Femur (tissue), 1 donor: ENCODE measurements at regions not wholly inside any gene's neighbourhood (a gene's known extent, or its start where the extent isn't known, plus 50 kb on each side); places are given as distances from the start of the nearest gene placed in this dataset.

Experiments used
- DNase-seq: peaks from one replicate; pipeline ENCODE4 v3.0.0-alpha.2; 2017

- DNase-seq, result peak; percentile 59
Measured at GRCh38 chr14:61894452-61895077, 132.3 kb downstream of the SNAPC1 start.

- no peak for DNase-seq
Measured at GRCh38 chr14:61897300-61897699, 135.1 kb downstream of the SNAPC1 start.

DNA sequence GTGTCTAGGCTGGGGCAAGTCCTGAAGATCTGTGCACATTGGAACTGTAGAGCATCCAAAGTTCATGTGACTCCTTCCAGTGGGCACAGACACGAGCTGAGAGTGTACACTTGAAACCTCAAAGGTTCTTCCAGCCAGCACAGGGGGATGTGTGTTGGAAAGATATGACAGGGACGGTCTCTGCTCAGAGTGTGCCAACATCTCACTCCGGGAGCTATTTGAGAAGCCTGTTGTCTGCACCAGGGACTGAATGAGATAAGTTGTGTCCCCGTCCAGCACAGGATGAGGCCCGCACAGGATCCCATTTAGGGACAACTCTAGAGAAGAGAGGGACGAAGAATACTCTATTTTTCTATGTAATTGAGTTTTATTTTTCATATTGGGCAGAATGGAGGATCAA, 136.3 kb downstream of the SNAPC1 start:
- DNase-seq, result no peak

- no peak for DNase-seq
Measured at GRCh38 chr14:61899497-61899896, 137.3 kb downstream of the SNAPC1 start.

GRCh38 chr14:61904946-61905345, 142.7 kb downstream of the SNAPC1 start:
- no peak for DNase-seq

DNA sequence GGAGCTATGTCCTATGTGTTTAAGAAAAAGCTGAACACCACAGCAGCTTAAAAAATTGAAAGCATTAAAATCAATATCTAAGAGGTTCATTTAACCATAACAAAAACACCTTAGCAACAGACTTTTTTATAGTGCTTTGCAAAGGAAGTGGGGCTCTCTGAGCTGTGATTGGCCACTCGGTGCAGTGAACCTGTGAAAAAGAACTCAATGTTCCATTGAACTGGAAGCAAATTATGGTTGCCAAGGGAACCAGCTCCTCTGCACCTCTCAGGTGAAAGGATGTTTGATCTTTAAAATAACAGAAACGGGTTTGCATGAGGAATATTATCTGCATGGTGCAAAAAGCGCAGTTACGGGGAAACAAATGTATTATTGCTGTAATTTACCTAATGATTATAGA, 149.4 kb downstream of the SNAPC1 start:
- no peak for DNase-seq

- no peak for DNase-seq
Measured at GRCh38 chr14:61918998-61919397, 156.8 kb downstream of the SNAPC1 start.

DNA sequence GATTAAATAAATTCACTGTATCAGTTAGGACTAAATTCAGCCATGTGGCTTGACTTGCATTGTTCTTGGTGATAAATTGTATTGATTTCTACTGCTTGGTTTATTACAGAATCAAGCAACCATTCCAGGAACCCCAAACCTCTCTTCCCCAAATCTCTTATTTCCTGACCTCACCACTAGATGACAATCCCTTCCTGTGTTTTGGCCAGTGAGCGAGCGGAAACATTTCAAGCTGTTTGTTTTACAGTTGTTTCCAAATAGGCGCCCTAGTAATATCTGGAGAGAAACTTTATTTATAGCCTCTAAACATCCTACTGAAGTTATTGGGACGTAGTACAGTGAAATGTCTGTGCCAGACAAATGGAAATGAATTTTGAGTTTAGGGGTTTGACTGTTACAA, 161.1 kb downstream of the SNAPC1 start:
- DNase-seq, result peak; percentile 40

- DNase-seq, result no peak
Measured at GRCh38 chr14:61925043-61925442, 162.8 kb downstream of the SNAPC1 start.

DNA sequence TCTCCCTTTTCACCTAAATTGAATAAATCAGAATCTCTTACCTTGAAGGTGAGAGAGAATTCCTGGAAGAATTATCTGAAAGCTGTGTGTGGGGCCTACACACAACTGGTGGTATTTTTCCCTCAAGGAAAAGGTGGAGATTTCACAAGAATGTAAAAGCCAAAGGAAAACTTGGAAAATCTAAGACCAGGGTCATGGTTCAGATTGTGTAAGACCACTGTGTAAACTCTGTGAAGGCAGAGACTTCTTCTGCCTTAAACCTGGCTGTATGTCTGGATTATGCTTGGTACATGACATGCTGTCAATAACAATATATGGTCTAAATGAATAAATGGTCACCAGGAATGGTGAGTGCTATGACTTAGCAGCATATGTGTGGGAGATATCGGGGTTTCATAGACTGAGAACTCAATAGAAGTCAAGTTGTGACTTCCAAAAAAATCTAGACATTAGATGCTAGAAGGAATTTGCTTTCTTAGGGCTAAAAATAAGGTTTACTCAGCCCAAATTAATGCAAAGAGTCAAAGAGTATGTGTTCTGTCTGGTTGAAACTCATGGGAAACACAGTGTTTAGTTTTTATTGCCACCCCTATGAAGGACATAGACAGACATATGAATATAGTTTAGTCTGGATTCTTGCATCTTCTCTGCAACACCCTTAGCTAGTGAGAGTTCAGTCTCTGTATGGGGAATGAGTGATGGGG, 163.7 kb downstream of the SNAPC1 start:
- no peak for DNase-seq

DNA sequence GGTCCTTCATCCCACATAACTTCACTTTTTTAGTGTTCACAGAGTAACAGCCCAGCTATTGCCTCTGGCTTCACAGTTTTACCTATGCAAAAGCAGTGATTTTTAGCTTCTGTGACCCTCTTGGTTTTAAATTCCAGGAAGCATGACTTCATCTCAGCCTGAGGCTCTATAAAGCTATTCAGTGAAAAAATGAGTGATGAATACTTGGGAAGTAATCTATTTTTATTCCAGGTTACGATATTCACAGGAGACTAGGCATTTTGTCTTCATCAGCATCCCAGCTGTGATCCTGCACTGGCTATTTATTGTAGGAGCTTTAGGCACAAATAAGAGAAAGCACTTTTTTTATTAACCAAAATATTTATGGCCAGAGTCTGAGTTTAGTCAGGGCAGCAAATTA, 164.8 kb downstream of the SNAPC1 start:
- no peak for DNase-seq

GRCh38 chr14:61927520-61927919, 165.3 kb downstream of the SNAPC1 start:
- DNase-seq, result no peak

DNA sequence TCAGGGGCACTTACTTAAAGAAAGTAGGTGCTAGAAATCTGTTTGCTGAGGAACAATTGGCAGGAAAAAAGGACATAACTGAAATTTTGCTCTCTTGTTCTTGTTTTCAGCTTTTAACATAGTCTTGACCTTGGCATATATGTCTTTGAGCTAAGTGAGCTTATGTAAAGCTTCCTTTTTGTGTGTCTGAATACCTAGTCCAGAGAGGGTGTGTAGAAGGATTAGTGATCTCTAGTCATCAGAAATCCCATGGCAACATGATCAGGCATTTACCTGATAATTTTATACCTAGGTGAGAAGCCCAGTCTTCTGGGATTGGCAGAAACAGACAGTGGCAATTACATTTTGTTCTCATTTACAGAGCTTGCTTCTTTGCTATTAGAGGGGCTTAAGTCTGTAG, 166.1 kb downstream of the SNAPC1 start:
- DNase-seq, result no peak

GRCh38 chr14:61928701-61929100, 166.5 kb downstream of the SNAPC1 start:
- no peak for DNase-seq

GRCh38 chr14:61929651-61930050, 167.4 kb downstream of the SNAPC1 start:
- DNase-seq, result no peak

DNA sequence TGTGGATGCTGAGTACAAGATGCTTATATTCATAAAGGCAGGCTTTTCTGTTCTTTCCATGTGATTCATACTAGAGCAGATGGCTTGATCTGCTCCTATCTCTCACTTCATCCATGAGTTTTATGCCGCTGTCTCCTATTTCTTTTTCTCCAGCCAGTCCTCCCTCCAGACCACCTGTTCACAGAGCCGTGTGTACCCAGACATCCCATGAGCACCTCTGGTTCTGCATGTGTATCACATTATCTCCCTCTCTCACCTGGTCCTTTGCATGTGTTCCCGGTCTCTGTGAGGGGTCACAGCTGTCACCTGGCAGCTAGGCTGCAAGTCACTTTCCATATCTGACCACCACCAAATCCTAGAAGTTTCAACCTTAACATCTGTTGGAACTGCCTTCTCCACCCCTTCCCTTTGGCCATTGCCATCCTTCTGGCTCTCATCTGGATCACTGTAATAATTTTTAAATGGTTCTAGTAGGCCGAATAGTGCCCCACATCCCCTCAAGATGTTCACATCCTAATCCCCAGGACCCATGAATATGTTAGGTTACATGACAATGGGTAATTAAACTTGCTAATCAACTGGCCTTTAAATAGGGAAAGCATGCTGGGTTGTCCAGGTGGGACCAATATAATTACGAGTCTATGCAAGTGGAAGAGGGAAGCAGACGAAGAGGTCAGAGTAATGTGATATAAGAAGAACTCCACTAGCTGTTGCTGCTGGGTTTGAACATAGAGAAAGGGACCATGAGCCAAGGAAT, 168.1 kb downstream of the SNAPC1 start:
- DNase-seq, result no peak

DNA sequence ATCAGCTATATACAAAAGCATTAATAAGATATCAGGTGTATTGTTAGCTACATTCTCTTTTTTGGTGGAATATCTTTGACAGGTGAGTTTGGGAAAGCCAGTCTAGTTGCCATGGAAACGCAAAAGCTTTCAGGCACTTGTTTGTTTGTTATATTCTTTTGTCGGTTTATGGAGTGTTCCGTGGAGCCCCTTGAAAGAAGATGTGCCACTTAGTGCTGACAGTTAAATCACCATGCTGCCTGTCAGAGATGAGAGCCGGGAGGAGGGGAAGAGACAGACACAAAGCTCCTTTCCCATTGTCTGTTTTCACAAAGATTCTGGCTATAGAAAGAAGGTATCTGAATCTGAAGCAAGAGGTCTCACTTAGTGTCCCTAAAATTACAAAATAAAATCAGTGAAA, 170.8 kb downstream of the SNAPC1 start:
- no peak for DNase-seq

GRCh38 chr14:61934385-61934784, 172.2 kb downstream of the SNAPC1 start:
- DNase-seq, result no peak

DNA sequence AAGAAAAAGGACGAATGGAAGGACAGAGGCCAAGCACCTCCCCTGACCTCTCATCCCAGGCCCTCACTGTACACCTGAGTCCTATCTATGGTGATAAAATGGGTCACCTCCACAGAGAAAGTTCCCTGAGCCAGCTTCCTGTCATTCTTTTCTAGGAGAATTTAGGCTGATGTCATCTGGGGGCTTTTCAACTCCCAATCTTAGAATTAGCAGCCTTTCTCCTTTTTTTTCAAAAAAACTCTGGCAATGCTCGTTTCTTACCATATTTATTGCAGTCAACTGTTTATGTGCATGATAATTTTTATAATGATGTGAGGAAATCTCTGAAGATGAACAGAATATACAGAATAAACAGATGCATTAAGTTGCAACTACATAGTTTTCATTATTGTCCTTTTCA, 177.6 kb downstream of the SNAPC1 start:
- DNase-seq, result no peak

- DNase-seq, result no peak
Measured at GRCh38 chr14:61940666-61941420, 178.6 kb downstream of the SNAPC1 start.

DNA sequence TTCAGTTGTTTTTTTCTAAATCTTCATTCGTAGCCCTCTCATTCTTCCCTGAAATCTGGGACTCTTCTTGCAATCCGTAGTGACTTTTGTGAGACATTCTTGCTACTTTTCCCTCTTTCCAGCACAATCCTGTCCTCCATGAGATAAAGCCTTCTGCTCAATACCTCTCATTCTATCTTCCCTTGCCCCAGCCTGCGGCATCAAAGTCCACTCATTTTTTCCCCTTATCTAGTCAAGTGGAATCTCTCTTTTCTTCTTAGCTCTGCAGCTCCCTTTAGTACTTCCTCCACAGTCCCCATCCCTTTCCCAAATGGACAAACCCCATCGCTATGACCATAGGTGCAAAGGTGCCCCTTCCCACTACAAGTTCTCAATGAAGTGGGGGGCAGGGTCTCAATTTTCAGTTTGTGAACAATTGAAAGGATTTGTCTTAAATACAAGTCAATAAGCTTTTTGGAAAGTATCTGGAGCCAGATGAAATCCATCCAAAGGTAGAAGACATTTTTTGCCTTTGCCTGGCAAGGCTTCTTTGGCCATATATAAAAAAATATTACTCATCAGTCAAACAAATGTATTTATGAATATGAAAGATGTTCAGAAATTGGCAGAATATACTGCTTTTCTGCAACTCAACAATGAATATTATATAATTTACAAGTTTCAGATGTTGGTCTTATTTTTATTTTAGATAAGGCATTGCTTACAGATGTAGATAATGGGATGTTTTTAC, 179.4 kb downstream of the SNAPC1 start:
- DNase-seq, result no peak

DNA sequence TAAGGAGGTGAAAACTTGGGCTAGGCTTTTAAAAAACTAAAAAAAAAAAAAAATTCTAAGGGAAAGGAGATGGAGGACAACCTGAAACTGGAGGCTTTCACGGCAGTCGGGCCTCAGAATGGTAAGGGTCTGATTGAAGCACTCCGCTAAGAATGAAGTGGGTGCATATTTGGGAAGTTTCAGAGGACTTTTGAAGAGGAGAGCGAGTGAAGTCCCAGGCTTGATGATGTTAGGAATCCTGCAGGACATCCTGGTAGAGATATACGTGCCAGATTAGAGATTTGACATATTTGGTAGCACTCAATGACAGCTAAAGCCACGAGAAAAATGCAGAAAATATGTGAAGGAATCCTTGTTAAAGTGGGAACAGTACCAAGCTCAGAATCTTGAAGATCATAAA, 186.2 kb downstream of the SNAPC1 start:
- DNase-seq, result no peak

DNA sequence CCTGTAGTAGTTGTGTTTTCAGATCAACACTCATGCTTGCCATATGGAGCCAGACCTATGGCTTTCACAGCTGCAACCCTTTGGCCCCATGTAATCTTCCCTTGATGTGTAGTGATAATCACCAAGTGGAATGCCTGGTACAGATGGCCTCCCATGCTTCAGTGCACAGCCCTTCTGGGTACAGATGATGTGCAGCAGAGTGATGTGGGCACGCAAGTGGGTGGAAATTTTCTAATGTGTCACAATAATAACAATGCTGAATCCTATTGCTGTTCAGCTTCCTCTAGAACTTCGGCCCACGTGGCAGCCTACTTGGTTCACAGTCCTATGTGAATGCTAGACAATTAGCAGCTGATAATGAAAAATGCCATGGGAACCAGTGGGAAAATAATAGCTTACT, 188.1 kb downstream of the SNAPC1 start:
- no peak for DNase-seq
